ENCODE measurements at regions not wholly inside any gene's neighbourhood (a gene's known extent, or its start where the extent isn't known, plus 50 kb on each side); places are given as distances from the start of the nearest gene placed in this dataset.
A peak's percentile ranks its signal among the peaks of the same experiment; 100 is the strongest.
"Not testable (repeated sequence)": the region's sequence is repeated elsewhere in the genome, so short reads cannot be mapped to it uniquely, and the experiment has no call there.

DNA sequence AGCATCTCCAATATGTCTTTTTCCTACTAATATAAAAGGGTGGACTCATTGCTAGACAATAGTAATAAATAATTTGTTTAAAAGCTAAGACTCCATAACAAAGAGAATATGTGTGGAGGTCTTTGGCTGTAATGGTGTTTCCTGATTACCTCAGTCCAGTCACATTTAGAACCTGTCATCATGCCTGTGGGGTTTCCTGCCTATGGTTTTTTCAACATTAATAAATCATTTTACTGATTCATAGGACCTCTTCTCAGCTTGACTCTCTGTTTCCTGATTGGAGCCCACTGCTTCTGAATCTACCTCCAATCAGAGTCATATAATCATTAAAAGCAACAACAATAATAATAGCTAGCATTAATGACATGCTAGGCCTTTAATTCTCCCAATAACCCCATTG lies 52.4 kb upstream of the GNAI1 start:
- no peak for DNase-seq (ENCODE audit: low spot score)

DNA sequence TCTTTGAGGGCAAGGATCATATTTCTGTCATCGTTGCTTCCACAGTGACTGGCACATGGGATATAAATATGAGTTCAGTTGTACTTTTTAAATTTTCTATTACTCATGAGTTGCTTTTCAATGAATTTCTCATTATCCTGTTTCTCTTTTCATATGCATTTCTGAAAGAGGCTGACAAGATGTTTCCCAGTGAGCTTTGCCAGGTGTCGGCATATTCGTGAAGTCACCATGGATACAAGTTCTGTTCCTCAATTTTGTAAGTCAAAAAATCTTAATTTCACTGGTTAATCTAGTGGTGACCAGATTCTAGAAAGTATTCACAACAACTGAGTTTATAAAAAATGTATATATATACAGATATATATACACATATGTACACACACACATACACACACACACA lies 55.7 kb upstream of the GNAI1 start:
- DNase-seq (ENCODE audit: low spot score): no peak

DNA sequence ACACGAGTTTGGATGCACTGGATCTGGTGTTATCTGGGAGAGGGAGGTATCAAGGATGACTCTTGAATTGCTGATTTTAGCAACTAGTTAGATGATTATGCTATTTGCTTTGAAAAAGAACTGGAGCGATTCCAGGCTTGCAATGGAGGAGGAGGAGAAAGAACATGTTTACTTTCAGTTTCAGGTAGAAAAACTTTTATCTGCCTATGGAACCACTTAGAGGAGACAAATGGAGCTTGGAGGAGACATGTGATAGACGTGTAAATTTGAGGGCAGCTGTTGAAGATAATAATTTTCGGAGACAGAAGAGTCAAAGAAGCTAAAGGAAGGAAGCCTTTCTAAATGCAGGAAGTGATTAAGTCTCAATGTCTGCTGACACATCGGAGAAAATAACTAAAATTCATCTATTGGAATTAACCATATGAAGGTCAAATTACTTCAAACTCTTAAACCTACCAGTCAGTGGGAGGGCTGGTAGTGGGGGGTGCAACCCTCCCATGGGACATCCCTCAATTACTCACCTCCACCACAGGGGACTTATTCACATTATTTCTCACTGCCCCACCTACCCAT lies 56.4 kb upstream of the GNAI1 start:
- no peak for DNase-seq (ENCODE audit: low spot score)

DNA sequence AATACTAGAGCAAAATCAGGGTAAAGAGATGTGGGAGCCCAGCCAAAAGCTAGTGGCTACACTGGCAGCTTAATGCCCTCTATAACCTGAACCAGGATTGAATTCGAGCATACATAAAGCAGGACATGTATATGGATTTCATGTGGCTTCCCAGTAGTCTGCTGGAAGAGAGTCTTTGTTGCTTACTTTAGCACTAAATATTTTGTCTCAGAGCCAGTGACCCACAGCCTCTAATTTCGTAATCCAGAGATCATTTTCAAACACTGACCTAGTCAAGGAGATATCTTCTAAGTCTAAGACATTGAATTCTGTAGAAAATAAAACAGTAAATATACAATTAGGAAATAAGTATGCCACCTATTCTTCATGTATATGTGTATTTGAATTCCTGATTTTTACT lies 64.2 kb upstream of the GNAI1 start:
- no peak for DNase-seq (ENCODE audit: low spot score)

GRCh38 chr7:80066639-80067038 lies 68.0 kb upstream of the GNAI1 start:
- DNase-seq (ENCODE audit: low spot score): no peak

- DNase-seq (ENCODE audit: low spot score): no peak
These were observed 70.8 kb upstream of the GNAI1 start for GRCh38 chr7:80063834-80064233.

- peak; percentile 64 for DNase-seq (ENCODE audit: low spot score)
These were observed 74.3 kb upstream of the GNAI1 start for GRCh38 chr7:80060218-80060806.

DNA sequence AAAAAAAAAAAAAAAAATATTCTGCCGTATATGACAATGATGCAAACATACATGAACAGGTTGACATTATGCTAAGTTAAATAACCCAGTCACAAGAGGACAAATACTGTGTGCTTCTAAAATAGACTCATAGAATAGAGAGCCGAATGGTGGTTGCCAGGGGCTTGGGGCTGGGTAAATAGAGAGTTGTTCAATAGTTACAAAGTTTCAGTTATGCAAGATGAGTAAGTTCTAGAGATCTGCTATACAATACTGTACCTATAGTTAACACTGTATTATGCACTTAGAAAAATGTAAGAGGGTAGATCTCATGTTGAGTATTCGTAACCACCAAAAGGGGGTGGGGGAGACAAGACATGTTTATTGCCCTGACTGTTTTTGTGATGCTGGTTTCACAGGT lies 77.1 kb upstream of the GNAI1 start:
- DNase-seq (ENCODE audit: low spot score): no peak

DNA sequence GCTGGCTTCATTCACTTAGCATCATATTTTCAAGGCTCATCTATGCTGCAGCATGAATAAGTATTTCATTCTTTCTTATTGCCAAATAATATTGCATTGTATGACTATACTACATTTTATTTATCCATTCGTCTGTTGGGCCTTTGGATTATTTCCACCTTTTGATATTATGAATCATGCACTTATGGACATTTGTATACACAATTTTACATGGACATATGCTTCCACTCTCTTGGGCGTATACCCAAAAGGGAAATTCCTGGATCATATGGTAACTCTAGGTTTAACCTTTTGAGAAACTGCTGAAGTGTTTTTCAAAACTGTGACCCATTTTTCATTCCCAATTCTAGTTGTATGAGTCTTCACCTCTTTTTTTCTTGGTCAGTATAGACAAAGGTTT lies 80.3 kb upstream of the GNAI1 start:
- DNase-seq (ENCODE audit: low spot score): no peak

- DNase-seq (ENCODE audit: low spot score): no peak
These were observed 81.5 kb upstream of the GNAI1 start for GRCh38 chr7:80053124-80053523.

DNA sequence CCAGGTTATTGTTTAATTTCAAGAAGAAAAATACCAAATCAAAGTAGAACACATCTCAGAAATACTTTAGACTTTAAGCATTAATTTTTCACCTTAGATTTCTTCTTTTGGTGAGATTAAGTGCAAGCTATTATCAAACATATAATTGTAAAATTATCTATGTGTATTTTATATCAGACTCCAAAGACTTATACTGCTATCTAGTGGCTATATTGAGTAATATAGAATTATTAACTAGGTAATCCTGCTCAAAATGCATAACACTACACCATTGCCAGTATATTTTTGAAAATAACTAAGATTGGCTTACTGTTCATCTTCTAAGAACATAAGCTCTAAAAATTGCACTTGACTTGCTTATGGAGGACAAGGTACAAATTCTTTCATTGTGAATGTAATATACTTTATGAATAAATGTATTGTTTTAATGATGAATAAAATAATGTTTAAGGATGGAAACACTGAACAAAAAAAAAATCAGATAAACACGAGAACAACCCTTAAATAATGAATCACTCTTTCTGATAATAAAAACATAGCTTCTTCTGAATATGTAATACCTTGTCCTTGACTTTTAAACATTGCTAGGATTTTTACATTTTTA lies 86.7 kb upstream of the GNAI1 start:
- no peak for DNase-seq (ENCODE audit: low spot score)

DNA sequence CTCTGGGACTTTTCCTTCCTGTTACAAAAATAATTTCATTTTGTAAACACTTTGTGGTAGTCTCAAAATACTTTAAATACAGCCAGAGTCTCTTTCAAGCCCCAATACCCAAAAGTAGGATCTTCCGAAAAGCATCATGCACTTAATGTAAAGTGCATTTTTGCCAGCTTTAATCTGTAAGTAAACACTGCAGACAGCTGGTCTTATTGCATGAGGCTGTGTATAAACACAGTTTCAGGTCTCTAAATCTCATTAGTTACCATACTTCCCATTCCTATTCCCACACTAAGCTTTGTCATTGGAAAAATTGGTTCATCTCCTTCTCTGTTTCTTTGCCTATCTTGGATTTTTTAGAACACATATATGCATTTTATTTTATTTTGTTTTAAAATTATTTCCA lies 87.6 kb upstream of the GNAI1 start:
- DNase-seq (ENCODE audit: low spot score): no peak

GRCh38 chr7:80044796-80045195 lies 89.8 kb upstream of the GNAI1 start:
- DNase-seq (ENCODE audit: low spot score): no peak

DNA sequence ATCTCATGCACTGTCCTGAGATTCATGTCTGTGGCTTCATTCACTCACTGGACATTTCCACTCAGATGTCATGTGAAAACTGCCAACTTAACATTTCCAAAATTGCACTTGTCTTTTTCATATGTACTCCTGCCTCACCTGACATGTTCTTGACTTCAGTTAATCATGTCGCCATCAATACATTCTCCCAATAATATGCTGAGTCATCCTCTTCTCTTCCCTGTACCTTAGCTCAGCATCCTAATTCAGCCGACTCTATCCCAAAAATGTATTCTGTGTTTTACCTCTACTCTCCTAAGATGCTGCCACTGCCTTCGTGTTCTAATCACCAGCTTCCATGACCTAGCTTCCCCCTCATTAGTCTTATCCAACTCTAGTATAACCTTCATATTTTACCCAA lies 93.9 kb upstream of the GNAI1 start:
- DNase-seq (ENCODE audit: low spot score): no peak

DNA sequence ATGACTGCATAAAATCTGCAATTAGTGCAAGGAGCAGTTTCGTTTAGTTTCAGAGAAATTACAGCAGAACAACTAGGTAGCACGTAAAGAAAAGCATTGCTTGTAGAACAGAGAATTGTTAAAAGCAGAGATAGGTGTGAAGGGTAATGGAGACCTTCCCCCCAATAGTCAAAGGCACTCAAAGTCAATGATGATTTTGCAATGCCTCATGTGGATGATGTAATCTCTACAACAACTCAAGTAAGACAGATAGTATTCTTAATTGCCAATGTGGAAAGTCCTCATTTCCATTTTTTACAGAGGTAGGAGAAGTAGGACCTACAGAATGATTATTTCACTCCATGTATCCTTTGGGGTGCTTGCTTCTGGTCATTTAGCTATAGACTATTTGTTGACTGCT lies 94.3 kb upstream of the GNAI1 start:
- no peak for DNase-seq (ENCODE audit: low spot score)

DNA sequence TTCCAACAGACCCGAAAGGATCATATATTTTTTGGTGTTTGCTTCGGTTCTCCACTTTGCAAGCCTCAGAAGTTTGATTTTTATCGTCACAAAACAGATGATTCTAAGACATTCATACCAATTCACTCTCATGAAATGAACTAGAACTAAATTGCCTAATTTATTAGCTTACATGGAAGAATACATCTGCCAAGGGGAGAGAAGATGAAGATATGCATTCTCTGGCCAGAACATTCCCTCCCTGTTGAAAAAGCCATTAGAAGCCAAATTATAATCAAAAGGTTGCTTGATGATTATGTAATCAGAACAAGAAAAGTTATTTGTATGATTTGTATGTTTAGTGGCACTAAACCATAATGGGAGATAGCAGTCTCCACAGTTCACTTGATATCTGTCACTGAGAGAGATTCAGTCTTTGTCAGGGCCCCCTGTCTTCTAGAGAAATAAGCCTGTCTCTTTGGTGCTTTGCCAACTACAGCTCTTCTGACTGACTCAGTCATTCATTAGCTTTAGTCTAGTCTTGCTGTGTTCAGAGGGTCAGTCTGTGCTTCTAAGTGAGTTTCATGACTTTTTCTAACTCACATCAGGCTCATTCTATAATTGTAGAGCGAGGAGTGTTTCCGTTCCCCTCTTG lies 95.3 kb upstream of the GNAI1 start:
- DNase-seq (ENCODE audit: low spot score): no peak

DNA sequence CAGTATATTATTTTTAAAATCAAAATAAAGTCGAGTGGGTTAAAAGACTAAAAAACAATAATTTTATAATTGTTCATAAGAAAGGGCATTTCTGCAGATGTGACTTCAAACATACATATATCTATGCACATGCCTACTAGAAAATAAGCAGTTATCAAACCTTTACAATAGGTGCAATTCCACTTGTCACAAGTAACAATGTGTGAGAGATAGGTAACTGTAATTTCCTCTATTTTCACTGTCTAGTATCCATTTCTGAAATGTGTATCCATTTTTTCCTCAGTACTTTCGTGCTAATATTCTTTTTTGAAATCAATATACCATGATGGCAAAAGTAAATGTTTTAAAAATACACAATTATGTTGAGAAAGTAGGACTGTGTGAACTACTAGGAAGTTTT lies 96.9 kb upstream of the GNAI1 start:
- no peak for DNase-seq (ENCODE audit: low spot score)

DNA sequence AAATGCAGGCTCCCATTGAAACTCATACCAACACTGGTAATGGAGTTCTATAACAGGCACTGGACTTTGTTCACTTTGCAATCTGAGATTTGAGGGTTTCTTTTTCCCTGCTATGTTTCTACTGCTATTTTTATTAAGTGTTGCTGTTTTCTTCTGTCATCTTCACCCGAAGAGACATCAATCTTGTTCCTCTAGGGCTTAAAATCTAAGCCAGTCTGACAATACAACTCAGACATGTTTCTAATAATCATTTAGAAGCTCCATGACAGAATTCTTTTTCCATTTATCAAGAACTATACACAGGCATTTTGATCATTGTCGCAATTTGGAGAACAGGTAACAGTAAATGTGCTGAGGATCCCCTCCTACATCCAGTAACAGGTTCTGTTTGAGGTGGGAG lies 98.5 kb upstream of the GNAI1 start:
- DNase-seq (ENCODE audit: low spot score): no peak

DNA sequence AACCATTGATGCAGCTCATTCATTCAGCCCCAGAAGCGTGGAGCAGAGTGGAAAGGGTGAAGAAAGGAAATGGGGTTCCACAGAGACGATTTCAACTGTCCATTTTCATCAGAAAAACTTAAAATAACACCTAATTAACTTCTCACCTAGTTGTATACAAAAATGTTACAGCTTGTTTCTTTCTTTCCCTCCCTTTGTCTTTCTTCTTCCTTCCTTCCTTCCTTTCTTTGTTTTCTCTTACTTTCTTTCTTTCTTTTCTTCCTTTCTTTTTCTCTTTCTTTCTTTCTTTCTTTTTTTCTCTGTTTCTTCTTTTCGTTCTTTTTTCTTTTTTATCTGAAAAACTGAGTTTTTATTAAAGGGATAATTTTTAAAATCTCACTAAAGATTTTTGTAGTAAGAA lies 105.9 kb upstream of the GNAI1 start:
- no peak for DNase-seq (ENCODE audit: low spot score)

DNA sequence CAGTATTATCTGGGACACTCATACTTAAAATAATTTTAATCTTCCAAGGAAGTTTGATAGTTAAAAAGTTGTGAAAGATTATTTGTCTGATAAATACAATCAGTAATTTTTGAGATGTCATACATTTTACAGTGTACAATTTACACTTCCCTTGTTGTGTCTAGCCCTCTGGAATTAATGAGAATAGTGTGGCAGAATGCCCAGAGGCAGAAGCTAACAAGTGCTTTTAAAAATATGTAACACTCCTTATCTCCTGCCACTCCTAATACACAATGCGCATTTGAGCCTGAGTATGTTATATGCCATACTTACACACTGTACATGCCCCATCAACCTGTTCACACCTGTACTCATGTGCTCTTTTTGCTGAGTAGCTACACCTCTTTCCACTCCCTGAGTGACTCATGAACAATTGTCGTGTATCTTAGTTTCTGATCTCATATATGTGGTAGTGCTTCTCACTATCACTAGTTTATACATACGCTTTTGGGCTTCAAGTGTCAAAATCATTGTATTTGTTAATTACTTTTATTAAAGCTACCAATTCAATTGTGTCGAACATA lies 106.9 kb upstream of the GNAI1 start:
- DNase-seq (ENCODE audit: low spot score): no peak

GRCh38 chr7:80026766-80027165 lies 107.9 kb upstream of the GNAI1 start:
- DNase-seq (ENCODE audit: low spot score): no peak

DNA sequence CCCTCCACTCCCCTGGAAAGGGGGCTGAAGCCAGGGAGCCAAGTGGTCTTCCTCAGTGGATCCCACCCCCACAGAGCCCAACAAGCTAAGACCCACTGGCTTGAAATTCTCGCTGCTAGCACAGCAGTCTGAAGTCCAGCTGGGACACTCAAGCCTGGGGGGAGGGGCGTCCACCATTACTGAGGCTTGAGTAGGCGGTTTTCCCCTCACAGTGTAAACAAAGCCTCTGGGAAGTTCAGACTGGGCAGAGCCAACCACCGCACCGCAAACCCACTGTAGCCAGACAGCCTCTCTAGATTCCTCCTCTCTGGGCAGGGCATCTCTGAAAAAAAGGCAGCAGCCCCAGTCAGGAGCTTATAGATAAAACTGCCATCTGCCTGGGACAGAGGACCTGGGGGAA lies 114.4 kb upstream of the GNAI1 start:
- DNase-seq (ENCODE audit: low spot score): not testable (repeated sequence)

DNA sequence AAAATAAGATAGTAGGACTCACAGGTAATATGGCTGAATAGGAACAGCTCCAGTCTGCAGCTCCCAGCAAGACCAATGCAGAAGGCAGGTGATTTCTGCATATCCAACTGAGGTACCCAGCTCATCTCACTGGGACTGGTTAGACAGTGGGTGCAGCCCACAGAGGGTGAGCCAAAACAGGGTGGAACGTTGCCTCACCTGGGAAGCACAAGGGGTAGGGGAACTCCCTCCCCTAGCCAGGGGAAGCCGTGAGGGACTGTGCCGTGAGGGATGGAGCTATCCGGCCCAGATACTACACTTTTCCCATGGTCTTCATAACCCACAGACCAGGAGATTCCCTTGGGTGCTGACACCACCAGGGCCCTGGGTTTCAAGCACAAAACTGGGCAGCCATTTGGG lies 114.8 kb upstream of the GNAI1 start:
- not testable (repeated sequence) for DNase-seq (ENCODE audit: low spot score)

Data from SK-N-DZ (cell line).